ENCODE measurements at regions not wholly inside any gene's neighbourhood (a gene's known extent, or its start where the extent isn't known, plus 50 kb on each side); places are given as distances from the start of the nearest gene placed in this dataset.

- no peak for TF ChIP-seq EZH2 (IDR thresholded peaks at IDR 0.05)
- no peak for TF ChIP-seq POLR2AphosphoS5 (IDR thresholded peaks at IDR 0.05; ENCODE audit: borderline replicate concordance, low read depth, low read length)
Observed at GRCh38 chr1:4461726-4462290, 192.6 kb upstream of the AJAP1 start.
